Omental fat pad (tissue), 3 donors: ENCODE measurements at regions not wholly inside any gene's neighbourhood (a gene's known extent, or its start where the extent isn't known, plus 50 kb on each side); places are given as distances from the start of the nearest gene placed in this dataset.
A peak's percentile ranks its signal among the peaks of the same experiment; 100 is the strongest.

Experiments
- ATAC-seq: fragments of 150-250 bp; one replicate; pipeline ENCODE4 v1.9.1; 2016; ENCODE audit warnings: mild to moderate bottlenecking, moderate library complexity; ENCODE audit not compliant: low FRiP score
- DNase-seq: peaks from one replicate; pipeline ENCODE4 v3.0.0-alpha.2; 2019; ENCODE audit warnings: low spot score
- CTCF ChIP-seq, 3 donors: fragments of 450-650 bp; IDR thresholded peaks; one replicate each; pipeline ENCODE4 v1.5.1; 2016 to 2017; ENCODE audit warnings: antibody characterized with exemption in 3 of 3, mild to moderate bottlenecking in 3 of 3, moderate library complexity in 2 of 3

- DNase-seq, result no peak
- no peak for TF ChIP-seq CTCF (IDR thresholded peaks at IDR 0.05)
- no peak for ATAC-seq
Observed at GRCh38 chr16:11405331-11406176, 60.3 kb downstream of the RMI2 start.

GRCh38 chr16:11406177-11406560, 60.9 kb downstream of the RMI2 start:
- ATAC-seq (no peak), DNase-seq (no peak)
- no peak for TF ChIP-seq CTCF (IDR thresholded peaks at IDR 0.05)

- ATAC-seq, result no peak
- DNase-seq, result peak; percentile 65
- no peak for TF ChIP-seq CTCF (IDR thresholded peaks at IDR 0.05)
Observed at GRCh38 chr16:11407047-11407982, 62.1 kb downstream of the RMI2 start.

GRCh38 chr16:11408216-11408615, 63.0 kb downstream of the RMI2 start:
- DNase-seq (no peak), ATAC-seq (no peak)
- TF ChIP-seq CTCF (IDR thresholded peaks at IDR 0.05), result no peak

- ATAC-seq (no peak), DNase-seq (no peak)
- TF ChIP-seq CTCF (IDR thresholded peaks at IDR 0.05), result no peak
Observed at GRCh38 chr16:11409398-11409797, 64.1 kb downstream of the RMI2 start.

GRCh38 chr16:11410376-11411058, 65.3 kb downstream of the RMI2 start:
- no peak for TF ChIP-seq CTCF (IDR thresholded peaks at IDR 0.05)
- no peak for ATAC-seq

More at GRCh38 chr16:11410376-11411058, 65.3 kb downstream of the RMI2 start:
- no peak for DNase-seq
